HG03175 (cell line): ENCODE measurements at regions not wholly inside any gene's neighbourhood (a gene's known extent, or its start where the extent isn't known, plus 50 kb on each side); places are given as distances from the start of the nearest gene placed in this dataset.

Experiments used
- ATAC-seq: cut with Tn5 transposase; IDR thresholded peaks from one replicate; pipeline ENCODE4 v1.9.1; 2021; ENCODE audit warnings: mild to moderate bottlenecking, moderate library complexity; ENCODE audit not compliant: unreplicated experiment

DNA sequence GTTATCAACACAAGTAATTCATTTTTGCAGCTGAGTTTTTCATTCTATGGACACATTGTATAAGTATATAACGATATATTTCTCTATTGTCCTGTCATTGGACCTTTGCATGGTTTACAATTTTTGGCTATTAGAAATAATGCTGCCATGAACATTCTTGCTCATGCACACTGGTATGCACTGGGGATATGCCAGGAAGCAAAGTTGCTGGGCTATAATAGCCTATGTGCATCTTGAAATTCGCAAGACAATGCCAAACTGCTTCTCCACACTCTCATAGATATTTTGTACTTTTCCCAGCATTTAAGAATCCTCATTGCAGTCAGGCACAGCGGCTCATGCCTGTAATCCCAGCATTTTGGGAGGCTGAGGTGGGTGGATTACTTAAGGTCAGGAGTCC, 852.6 kb upstream of the ID2 start:
- ATAC-seq = no peak

- no peak for ATAC-seq
Measured at GRCh38 chr2:7830616-7831015, 851.2 kb upstream of the ID2 start.

DNA sequence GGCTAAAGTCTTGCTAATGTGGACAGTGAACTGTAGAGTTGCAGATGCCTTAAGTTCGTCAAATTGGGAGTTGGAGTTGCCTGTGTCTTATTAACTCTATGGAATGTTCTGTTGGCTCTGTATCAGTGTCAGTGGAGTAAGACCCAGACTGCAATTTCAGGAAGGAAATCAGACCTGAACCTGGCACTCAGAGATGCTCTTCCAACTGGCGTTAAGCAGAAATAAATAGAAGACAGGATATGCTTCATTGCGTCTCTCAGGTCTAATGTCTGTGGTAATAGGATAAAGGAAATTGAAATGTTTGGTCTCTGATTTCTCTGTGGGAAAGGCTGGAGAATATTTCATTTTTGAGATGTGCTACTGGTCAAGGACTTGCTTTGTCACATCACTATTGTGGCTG, 846.7 kb upstream of the ID2 start:
- peak; percentile 5 for ATAC-seq

- ATAC-seq = peak; percentile 98
Measured at GRCh38 chr2:7835693-7836680, 845.9 kb upstream of the ID2 start.

- ATAC-seq = no peak
Measured at GRCh38 chr2:7837237-7837760, 844.6 kb upstream of the ID2 start.

DNA sequence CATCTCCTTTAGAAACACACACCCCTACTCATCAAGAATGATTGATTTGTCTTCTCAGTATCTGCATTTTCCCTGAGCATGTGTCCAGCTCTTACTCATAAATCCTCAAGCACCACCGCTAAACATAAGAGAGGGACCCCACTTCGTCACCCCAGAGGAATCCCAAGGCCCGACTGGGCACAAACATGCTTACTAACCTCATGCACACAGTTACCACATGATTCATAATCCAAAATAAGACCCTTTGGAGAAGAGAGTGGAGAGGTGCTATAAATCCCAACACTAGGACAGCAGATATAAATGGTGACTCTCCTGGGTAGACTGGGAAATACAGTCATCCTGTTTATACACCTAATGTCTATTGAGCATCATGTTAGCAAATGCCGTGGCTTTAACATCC, 843.2 kb upstream of the ID2 start:
- no peak for ATAC-seq

GRCh38 chr2:7840651-7841380, 841.0 kb upstream of the ID2 start:
- ATAC-seq = no peak

- ATAC-seq = no peak
Measured at GRCh38 chr2:7841751-7842150, 840.1 kb upstream of the ID2 start.

DNA sequence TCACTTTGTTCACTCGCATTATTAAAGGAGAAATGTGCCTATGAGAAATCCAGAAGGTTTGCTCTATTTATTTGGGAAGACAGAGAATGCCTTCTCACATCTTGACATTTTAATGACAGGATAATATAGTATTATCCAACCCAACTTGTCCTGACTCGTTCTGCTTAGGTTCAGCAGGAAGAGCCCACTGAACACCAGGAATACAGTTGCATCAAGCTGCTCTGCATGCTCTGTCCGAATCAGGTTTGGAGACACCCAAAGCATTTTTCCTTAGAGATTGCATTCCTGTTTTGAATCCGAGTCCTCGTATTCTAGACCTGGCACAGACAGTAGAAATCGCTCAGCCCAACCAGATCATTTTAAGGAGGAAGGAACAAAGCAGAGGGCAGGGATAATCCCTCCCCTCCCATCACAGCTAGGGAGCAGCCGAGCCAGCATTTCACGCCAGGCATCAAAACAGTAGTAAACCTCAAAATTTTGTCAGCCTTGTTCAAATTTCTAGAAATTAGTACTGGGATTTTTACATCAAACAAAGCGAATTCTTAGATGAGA, 837.4 kb upstream of the ID2 start:
- no peak for ATAC-seq

GRCh38 chr2:7845332-7845731, 836.5 kb upstream of the ID2 start:
- no peak for ATAC-seq

DNA sequence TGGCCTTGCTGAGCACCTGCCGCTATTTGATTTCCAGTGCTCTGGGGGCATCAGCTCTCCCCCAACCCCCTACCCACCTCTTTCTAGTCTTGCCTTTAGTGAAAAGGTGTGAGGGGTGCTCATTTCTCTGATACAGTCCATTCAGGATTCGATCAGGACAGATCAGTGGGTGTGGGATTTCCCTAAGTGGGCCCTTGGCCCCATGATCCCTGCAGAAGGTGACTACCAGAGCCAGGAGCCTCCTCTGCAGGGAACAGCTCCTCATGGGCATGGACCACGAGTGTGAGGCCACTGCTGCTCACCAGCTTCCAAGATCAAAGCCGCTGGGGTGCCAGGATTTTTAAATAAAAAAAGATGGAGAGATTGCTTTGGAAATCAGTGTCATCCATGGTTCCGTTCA, 835.2 kb upstream of the ID2 start:
- no peak for ATAC-seq

DNA sequence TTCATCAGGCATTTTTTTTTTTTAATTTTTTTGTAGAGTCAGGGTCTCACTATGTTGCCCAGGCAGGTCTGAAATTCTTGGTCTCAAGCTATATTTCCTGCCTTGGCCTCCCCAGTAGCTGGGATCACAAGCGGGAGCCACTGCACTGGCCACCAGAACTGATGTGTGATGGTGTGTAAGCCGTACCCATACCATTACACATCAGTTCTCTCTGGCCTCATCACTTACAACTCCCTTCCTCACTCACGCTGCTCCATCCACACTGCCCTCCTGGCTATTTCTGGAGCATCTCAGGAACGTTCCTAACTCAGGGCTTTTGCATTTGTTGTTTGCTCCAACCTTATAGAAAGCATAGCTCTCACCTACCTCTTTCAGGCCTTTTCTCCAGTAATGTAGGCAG, 834.5 kb upstream of the ID2 start:
- ATAC-seq = no peak

GRCh38 chr2:7849027-7849426, 832.8 kb upstream of the ID2 start:
- no peak for ATAC-seq

GRCh38 chr2:7849531-7849930, 832.3 kb upstream of the ID2 start:
- no peak for ATAC-seq

DNA sequence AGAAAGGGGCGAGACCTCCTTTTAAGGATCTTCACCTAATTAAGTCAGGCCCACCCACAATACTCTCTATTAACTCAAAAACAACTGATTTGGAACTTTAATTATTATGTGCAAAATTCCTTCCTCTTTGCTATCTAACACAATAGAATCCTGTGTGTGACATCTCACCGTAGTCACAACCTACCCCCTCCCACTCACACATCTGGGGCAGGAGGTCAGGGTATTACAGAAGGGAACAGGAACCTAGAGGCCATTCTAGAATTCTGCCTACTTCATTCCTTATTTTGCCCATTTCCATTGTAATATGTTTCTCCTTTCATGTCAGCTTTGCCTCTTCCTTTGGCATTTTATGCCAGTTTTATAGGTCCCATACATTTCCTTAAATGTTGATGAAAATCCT, 829.3 kb upstream of the ID2 start:
- no peak for ATAC-seq

DNA sequence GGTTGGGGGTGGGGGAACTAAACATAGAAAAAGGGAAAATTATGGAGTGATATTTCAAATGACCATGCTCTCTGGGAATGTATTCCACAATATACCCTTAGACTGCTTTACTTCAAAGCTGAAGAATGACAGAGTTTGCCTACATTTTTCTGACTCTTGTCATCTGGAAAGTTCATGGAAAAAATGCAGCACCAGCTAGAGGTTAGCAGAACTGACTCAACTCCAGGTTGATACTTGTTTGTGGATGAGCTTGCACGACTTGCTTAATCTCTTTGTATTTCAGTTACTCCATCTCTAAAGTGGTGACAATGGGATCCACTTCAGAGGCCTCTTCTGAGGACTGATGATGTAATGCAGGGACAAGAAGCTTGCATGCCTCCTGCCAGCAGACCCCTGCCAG, 824.0 kb upstream of the ID2 start:
- no peak for ATAC-seq

- ATAC-seq = no peak
Measured at GRCh38 chr2:7858624-7859023, 823.2 kb upstream of the ID2 start.

GRCh38 chr2:7860693-7861092, 821.2 kb upstream of the ID2 start:
- ATAC-seq = no peak

GRCh38 chr2:7861910-7862702, 819.8 kb upstream of the ID2 start:
- ATAC-seq = no peak

- no peak for ATAC-seq
Measured at GRCh38 chr2:7866104-7866503, 815.8 kb upstream of the ID2 start.

DNA sequence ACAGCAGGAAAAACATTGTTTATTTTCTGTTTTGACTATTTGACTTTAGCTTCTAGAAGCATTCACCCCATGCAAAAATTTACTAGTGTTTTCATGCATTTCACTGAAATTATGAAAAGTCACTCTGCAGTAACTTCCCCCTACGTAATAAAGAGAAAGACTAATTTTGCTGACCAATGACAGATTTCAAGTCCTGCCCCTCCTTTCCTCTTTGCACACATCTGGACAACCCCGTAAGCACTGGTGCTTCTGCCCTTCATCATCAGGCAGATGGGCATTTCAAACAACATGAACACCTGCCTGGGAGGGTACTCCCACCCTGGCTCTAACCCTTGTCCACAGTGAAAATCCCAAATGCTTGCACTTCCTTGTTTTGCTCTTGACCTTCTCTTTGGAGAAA, 815.0 kb upstream of the ID2 start:
- ATAC-seq = no peak
